GM20000 (cell line): ENCODE measurements at regions not wholly inside any gene's neighbourhood (a gene's known extent, or its start where the extent isn't known, plus 50 kb on each side); places are given as distances from the start of the nearest gene placed in this dataset.

Experiments
- DNase-seq: peaks from one replicate; pipeline ENCODE4 v3.0.0; 2012; ENCODE audit warnings: low spot score
- CTCF ChIP-seq: IDR thresholded peaks from 2 replicates; pipeline ENCODE4 v1.5.1; 2012; ENCODE audit warnings: mild to moderate bottlenecking, control low read depth; ENCODE audit errors: extremely low read depth, missing control alignments

- no peak for TF ChIP-seq CTCF
- DNase-seq: no peak
Observed at GRCh38 chr16:86825631-86826030, 247.3 kb downstream of the FOXL1 start.

GRCh38 chr16:86826941-86827340, 248.6 kb downstream of the FOXL1 start:
- no peak for TF ChIP-seq CTCF
- DNase-seq: no peak

GRCh38 chr16:86827521-86827920, 249.2 kb downstream of the FOXL1 start:
- DNase-seq: no peak
- no peak for TF ChIP-seq CTCF

GRCh38 chr16:86828202-86828601, 249.9 kb downstream of the FOXL1 start:
- TF ChIP-seq CTCF: no peak
- DNase-seq: no peak

GRCh38 chr16:86828653-86829052, 250.3 kb downstream of the FOXL1 start:
- DNase-seq: no peak
- TF ChIP-seq CTCF: no peak

GRCh38 chr16:86831366-86831765, 253.0 kb downstream of the FOXL1 start:
- TF ChIP-seq CTCF: no peak
- DNase-seq: no peak

GRCh38 chr16:86833136-86833535, 254.8 kb downstream of the FOXL1 start:
- TF ChIP-seq CTCF: no peak
- no peak for DNase-seq
